Fibroblast of skin of right biceps (primary cell): ENCODE measurements at regions not wholly inside any gene's neighbourhood (a gene's known extent, or its start where the extent isn't known, plus 50 kb on each side); places are given as distances from the start of the nearest gene placed in this dataset.

Experiments used
- DNase-seq: peaks from one replicate; pipeline ENCODE4 v3.0.0-alpha.2; 2013

DNA sequence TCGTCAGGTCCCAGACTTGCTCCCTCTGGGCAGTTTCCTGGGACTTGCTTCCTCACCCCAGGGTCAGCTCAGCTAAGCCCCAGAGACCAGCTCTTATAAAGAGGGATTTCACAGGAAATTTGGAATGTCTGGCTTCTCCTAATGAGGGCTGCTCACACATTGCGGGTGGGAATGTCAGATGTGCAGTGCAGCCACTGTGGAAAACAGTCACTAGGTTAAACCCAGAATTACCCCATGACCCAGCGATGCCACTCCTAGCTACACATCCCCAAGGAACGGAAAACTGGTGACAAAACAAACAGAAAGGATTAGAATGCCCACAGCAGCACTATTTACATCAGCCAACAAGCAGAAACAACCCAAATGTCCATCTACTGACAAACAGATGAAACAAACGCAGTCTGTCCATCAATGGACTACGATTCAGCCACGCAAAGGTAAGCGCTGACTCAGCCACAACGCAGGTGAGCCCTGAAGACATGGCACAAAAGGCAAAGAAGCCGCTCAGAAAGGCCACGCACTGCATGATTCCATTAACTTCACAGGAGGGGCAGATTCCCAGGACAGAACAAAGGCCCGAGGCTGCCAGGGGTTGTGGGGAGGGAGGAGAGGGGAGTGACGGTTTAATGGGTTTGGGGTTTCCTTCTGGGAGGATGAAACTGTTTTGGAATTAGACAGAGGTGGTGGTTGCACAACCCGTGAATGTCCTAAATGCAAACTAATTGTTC lies 63.0 kb downstream of the NCOR2 start:
- DNase-seq = no peak

DNA sequence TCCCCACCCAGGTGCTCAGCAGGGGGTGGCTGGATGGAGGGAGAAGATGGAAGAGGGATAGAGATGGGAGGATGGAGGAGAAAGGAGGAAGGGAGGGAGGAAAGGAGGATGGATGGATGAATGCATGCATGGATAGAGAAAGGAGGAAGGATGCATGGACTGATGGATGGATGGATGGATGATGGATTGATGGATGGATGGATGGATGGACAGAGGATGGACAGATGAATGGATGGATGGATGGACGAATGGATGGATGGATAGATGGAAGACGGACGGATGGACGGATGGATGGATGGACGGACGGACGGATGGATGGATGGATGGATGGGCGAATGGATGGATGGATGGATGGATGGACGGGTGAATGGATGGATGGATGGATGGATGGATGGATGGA lies 64.1 kb downstream of the NCOR2 start:
- DNase-seq = no peak

- no peak for DNase-seq
These were observed 65.0 kb downstream of the NCOR2 start for GRCh38 chr12:124502379-124502778.

- DNase-seq = no peak
These were observed 65.6 kb downstream of the NCOR2 start for GRCh38 chr12:124501827-124502226.

GRCh38 chr12:124501112-124501561 lies 66.3 kb downstream of the NCOR2 start:
- no peak for DNase-seq

DNA sequence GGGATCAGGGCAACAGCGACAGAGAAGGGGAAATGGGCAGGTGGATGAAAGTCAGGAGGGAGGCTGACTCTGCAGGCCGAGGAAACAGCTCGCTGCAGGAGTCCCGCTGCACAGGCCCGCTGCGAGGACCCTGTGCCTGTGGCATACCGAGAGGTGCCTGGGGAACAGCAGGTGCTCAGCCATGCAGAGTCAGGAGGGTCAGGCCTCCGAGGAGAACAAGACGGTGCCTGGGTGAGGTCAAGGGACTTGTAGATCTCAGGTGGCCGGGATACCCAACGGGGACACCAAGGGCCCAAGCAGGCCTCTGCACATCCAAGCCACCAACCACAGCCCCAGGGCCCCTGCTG lies 67.5 kb downstream of the NCOR2 start:
- DNase-seq = no peak

- DNase-seq = no peak
These were observed 68.1 kb downstream of the NCOR2 start for GRCh38 chr12:124499190-124499753.

DNA sequence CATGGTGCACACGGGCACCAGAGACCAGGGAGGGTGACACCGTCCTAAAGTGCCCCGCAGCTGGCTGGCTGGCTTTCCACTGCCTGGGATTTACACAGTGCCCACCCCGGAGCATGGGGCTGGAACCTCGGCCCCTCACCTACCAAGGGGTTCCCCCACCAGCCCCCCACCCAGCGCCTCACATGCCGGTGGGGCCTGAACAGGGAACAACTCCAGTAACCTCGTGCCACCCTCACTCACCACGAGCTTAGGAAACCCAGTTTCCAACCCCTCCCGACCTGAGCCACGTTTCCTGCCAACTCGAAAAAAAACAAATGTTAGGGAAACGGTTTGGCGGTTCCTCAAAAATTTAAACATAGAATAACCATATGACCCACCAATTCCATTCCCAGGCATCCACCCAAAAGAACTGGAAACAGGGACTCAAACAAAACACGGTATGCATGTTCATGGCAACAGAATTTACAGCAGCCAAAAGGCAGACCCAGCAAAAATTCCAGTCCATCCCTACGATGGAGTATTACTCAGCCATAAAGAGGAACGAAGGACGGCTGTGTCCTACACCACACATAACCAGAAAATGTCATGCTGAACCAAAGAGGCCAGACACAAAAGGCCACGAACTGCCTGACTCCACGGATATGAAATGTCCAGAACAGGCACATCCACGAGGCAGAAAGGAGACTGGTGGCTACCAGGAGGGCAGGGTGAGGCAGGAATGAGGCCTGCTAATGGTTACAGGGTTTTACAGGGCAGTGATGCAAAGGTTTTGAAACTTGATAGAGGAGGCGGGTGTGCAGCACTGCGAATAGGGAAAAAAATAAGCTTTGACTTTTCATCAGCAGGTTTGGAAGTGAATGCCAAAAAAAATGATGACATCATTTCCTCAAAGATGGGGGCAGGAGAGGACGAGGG lies 68.9 kb downstream of the NCOR2 start:
- peak; percentile 82 for DNase-seq

DNA sequence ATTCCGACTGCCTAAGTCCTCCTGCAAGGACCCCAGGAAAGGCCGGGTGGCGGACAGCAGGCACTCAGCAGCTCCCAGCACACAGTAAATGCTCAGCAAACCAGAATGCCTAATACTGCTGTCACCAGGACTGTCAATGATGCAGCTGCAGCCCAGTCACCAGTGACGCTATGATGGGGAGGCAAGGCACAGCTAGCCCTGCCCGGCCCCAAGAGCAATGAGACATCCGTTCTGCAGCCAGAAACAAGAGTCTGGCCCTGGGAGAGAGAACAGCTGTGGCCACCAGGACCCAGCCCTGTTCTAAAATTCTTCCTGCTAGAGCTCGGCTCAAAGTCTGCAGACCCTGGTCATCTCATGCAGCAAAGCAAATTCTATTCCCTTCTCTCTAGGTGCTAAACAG lies 69.8 kb downstream of the NCOR2 start:
- DNase-seq = peak; percentile 86

DNA sequence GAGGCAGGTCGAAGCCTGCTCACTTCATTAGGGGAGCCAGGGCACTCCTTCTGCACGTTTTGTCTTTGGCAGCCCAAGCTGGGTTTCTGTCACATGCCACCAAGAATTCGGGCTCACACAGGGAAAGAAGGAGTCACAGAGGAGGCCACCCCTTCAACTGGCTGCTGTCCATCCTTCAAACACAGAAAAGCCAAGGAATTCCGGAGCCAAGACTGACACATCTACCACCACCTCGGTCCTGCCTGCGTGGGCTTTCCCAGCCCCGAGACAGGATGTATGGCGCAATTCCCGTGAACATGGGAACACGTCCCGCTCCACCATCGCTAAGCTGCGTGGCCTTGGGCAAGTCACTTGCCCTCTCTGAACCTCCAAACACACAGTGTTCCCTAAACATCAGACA lies 70.4 kb downstream of the NCOR2 start:
- DNase-seq = peak; percentile 74

- no peak for DNase-seq
These were observed 70.8 kb downstream of the NCOR2 start for GRCh38 chr12:124496584-124496983.

GRCh38 chr12:124495194-124495983 lies 72.0 kb downstream of the NCOR2 start:
- no peak for DNase-seq

- no peak for DNase-seq
These were observed 72.7 kb downstream of the NCOR2 start for GRCh38 chr12:124494751-124495129.

GRCh38 chr12:124493809-124494750 lies 73.3 kb downstream of the NCOR2 start:
- DNase-seq = no peak

DNA sequence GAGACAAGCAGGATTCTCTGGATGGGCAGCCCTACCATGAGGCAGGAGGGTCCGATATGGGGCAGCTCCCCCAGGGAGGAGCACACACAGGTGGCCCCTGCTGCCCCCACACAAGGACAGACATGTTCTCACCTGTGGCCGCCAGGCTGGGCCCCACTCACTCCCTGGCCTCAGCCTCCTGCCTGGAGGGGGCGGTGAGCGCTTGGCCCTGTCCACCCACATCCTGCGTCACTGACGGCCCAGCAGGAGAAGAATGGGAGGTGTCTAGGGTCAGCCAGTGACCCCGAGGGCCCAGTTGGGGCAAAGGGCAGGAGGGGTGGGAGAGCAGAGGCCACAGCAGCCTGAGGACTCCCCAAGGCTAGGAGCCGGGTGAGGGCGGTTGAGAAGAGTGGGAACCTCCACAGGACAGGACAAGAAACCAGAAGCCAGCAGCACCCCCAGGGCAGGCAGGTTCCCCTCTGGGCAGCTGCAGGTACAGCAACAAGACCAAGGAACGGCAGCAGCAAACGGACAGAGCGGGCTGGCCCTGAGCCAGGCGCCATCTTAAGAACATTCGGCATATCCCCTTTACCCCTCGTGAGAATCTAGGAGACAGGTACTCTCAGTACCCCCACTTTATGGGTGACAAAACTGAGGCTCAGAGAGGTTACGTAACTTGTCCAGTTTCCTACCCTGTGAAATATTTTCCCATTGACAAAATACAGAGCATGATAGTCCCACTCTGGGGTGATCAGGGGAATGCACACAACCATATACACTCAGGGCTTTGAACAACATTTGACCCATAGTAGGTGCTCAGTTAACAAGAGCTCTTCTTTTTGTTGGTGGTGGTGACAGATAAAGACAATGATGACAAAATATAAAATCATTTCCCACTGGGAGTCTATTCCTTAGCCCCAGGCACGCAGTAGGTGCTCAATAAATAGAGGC lies 74.3 kb downstream of the NCOR2 start:
- no peak for DNase-seq

- no peak for DNase-seq
These were observed 75.5 kb downstream of the NCOR2 start for GRCh38 chr12:124491856-124492420.

DNA sequence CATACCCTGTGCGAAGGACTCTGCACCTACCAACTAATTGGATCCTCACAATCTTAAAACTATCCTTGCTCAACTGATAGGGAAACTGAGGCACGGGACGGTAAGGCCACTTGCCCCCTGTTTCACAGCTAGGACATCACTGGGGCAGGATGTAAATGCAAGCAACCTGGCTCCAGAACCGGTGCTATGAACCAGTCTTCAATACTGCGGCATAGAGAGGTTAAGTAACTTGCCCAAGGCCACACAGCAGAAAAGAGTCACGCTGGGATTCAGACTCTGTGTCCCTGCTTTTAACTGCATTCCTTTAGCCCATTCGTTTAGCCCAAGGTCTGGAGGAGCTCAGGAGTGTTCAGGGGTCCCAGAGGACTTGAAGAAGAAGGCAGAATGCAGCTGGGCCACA lies 76.1 kb downstream of the NCOR2 start:
- DNase-seq = no peak

DNA sequence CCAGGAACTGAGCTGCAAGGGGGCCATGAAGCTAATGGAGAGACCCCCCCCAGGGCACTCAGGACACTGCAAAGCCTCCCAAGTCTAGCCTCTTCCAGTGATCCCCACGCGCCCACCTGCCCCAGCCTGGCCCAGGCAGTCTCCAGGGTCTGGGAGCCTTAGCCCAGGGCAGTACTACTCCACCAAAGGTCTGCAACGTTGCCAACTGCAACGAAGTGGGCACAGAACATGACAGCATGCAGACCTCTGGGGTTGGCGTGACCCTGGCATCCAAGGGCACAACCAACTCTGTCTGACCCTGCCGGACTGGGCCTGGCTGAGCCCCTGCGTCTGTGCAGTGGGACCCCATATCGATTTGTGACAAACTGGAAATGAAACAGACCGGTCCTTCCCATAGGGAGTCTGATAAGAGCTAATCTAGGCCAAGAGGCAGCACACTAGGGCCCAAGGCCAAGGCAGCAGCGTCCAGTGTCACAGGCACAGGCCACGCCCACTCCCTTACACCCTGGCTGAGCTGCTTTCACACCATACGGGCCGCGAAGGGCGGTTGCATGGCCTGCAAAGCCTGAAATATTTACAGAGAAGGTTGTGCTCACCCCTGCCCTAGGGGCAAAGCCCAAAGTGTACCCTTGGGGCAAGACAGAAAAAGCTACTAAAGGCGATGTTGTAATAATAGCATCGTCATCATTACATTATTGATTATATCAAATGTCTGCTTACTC lies 76.7 kb downstream of the NCOR2 start:
- no peak for DNase-seq

DNA sequence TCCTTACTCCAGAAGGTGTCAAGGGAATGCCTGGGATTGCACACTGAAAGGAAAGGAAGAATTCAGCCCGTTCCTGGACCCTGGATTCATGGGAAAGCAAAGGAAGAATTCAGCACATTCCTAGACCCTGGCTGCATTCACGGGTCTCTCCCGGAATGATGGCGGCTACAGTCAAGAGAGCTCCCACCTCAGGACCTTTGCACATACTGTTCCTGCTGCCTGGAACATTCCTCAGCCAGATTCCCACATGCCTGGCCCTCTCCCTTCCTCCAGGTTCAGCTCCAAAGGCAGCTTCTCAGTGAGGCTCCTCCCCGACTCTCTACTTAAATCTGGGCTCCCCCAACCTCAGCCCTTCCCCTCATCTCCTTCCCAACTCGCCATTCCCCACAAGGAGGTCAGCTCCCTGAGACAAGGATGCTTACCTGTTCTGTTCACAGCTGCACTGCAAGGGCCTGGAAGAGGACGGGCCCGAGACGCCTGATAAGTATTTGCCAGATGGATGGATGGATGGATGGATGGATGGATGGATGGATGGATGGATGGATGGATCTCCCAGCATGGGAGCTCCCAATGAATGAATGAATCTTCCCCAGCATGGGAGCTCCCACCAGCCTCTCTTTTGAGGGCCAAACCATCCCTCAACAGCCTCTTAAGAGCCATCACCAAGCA lies 77.4 kb downstream of the NCOR2 start:
- no peak for DNase-seq
